ENCODE measurements at regions not wholly inside any gene's neighbourhood (a gene's known extent, or its start where the extent isn't known, plus 50 kb on each side); places are given as distances from the start of the nearest gene placed in this dataset.

DNA sequence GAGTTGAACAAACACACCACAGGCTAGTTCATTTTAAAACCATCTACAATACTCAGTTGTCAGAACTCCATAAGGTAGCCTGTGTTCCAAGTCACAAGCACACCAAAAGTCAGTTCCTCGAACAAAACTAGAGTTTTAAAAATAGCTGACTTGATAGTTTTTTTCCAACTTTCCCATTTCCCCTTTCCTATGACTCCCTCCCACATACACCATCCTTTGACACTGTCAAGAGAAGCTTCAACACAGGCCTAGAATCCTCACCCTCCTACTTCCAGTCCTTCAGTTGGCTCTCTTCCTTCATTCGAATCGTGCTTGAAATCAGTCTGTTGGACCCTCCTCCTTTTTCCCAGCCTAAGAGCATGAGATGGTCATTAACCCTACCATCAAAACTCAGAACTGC, 105.7 kb upstream of the AKIP1 start:
- no peak overlapping the region for H3K18ac ChIP-seq (ENCODE audit: low read length)
- peaks cover 5% of the 10 kb centered on the region for H3K79me1 ChIP-seq (ENCODE audit: low read depth, low read length)
- no peak overlapping the region for H2AFZ ChIP-seq (ENCODE audit: low read length)
- H3K36me3 ChIP-seq (replicated peaks in 1 of 2; ENCODE audit: control insufficient read depth in 2 of 2, insufficient read depth in 2 of 2, low read length in 2 of 2): peaks cover 6 to 60% of the 10 kb centered on the region in 2 donors
- H2BK120ac ChIP-seq (ENCODE audit: low read depth, low read length): no peak overlapping the region
- no peak overlapping the region for H3K4me3 ChIP-seq (ENCODE audit: low read length in 2 of 2)
- H3K9ac ChIP-seq (ENCODE audit: low read depth, low read length, poor library complexity): no peak overlapping the region
- DNase-seq (ENCODE audit: low spot score): no peak
- no CpG with 5 or more reads among the region's 3 CpGs for WGBS, 2 donors (ENCODE audit: extremely low coverage in 2 of 2, insufficient read length in 2 of 2, insufficient replicate concordance in 1 of 2)
- H3K27me3 ChIP-seq (ENCODE audit: control insufficient read depth in 3 of 3, insufficient read depth in 3 of 3, low read depth in 1 of 3, low read length in 3 of 3): no peaks in the 10 kb centered on the region
- H3K27ac ChIP-seq (replicated peaks; ENCODE audit: low read length): no peak overlapping the region
- H3K4me2 ChIP-seq (ENCODE audit: insufficient read depth, low read length, poor library complexity, severe bottlenecking): no peak overlapping the region
- H3K4ac ChIP-seq (ENCODE audit: low read length): no peak overlapping the region
- H2AK5ac ChIP-seq (ENCODE audit: low read depth, low read length): no peak overlapping the region
- no peak overlapping the region for H3K14ac ChIP-seq (ENCODE audit: low read length)
- H2BK15ac ChIP-seq (ENCODE audit: low read length): no peak overlapping the region
- H2BK5ac ChIP-seq (ENCODE audit: low read length): no peak overlapping the region
- H3K4me1 ChIP-seq (ENCODE audit: control insufficient read depth in 2 of 2, insufficient read depth in 1 of 2, low read depth in 1 of 2, low read length in 2 of 2): peaks cover 15 to 33% of the 10 kb centered on the region in 2 donors
- no peaks in the 10 kb centered on the region for H3K9me3 ChIP-seq (replicated peaks in 1 of 2; ENCODE audit: control insufficient read depth in 2 of 2, insufficient read depth in 1 of 2, low read depth in 1 of 2, low read length in 2 of 2)
- no peak overlapping the region for H3K23ac ChIP-seq (ENCODE audit: low read depth, low read length, poor library complexity)
- no peak overlapping the region for H4K8ac ChIP-seq (ENCODE audit: low read depth, low read length)
- H4K91ac ChIP-seq (ENCODE audit: low read depth, low read length, poor library complexity): no peak overlapping the region
- no peak overlapping the region for H2BK12ac ChIP-seq (ENCODE audit: low read length)

DNA sequence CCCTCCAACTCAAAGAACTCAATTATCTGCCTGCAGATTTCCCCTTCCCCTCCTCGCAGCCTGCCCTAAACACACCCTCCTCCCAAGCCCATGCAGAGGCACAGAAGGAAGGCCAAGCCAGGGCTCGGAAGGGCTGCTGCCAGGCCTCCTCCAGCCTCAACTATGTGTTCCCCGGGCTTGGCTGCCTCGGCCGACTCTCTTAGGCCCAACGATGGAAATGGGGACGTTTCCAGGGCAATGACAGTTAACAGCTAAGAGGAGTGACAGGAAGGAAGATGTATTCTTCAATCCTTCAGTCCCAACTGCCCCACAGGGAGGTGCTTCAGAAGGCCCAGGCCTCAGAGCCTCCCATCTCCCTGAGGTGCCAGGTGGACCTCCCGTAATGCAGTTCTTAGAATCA, 104.0 kb upstream of the AKIP1 start:
- H3K36me3 ChIP-seq (replicated peaks in 1 of 2; ENCODE audit: control insufficient read depth in 2 of 2, insufficient read depth in 2 of 2, low read length in 2 of 2): peaks cover 6 to 52% of the 10 kb centered on the region in 2 donors
- no peak overlapping the region for H4K8ac ChIP-seq (ENCODE audit: low read depth, low read length)
- no peak overlapping the region for H3K9ac ChIP-seq (ENCODE audit: low read depth, low read length, poor library complexity)
- peak overlapping the region; percentile 15 for H3K14ac ChIP-seq (ENCODE audit: low read length)
- peaks cover 5% of the 10 kb centered on the region for H3K79me1 ChIP-seq (ENCODE audit: low read depth, low read length)
- H3K4me3 ChIP-seq (ENCODE audit: low read length in 2 of 2): no peak overlapping the region
- peak overlapping the region; percentile 50 for H3K18ac ChIP-seq (ENCODE audit: low read length)
- H2AFZ ChIP-seq (ENCODE audit: low read length): no peak overlapping the region
- no peak overlapping the region for H2AK5ac ChIP-seq (ENCODE audit: low read depth, low read length)
- no CpG with 5 or more reads among the region's 8 CpGs for WGBS, 2 donors (ENCODE audit: extremely low coverage in 2 of 2, insufficient read length in 2 of 2, insufficient replicate concordance in 1 of 2)
- H2BK15ac ChIP-seq (ENCODE audit: low read length): no peak overlapping the region
- H3K4me2 ChIP-seq (ENCODE audit: insufficient read depth, low read length, poor library complexity, severe bottlenecking): no peak overlapping the region
- DNase-seq (ENCODE audit: low spot score): no peak
- no peak overlapping the region for H2BK120ac ChIP-seq (ENCODE audit: low read depth, low read length)
- no peaks in the 10 kb centered on the region for H3K27me3 ChIP-seq (ENCODE audit: control insufficient read depth in 3 of 3, insufficient read depth in 3 of 3, low read depth in 1 of 3, low read length in 3 of 3)
- H4K91ac ChIP-seq (ENCODE audit: low read depth, low read length, poor library complexity): no peak overlapping the region
- H3K4me1 ChIP-seq (ENCODE audit: control insufficient read depth in 2 of 2, insufficient read depth in 1 of 2, low read depth in 1 of 2, low read length in 2 of 2): peaks cover 22 to 39% of the 10 kb centered on the region in 2 donors
- no peak overlapping the region for H3K4ac ChIP-seq (ENCODE audit: low read length)
- no peak overlapping the region for H2BK12ac ChIP-seq (ENCODE audit: low read length)
- peak overlapping the region; percentile 45 for H3K27ac ChIP-seq (replicated peaks; ENCODE audit: low read length)
- H2BK5ac ChIP-seq (ENCODE audit: low read length): peak overlapping the region; percentile 17
- no peaks in the 10 kb centered on the region for H3K9me3 ChIP-seq (replicated peaks in 1 of 2; ENCODE audit: control insufficient read depth in 2 of 2, insufficient read depth in 1 of 2, low read depth in 1 of 2, low read length in 2 of 2)
- H3K23ac ChIP-seq (ENCODE audit: low read depth, low read length, poor library complexity): no peak overlapping the region

DNA sequence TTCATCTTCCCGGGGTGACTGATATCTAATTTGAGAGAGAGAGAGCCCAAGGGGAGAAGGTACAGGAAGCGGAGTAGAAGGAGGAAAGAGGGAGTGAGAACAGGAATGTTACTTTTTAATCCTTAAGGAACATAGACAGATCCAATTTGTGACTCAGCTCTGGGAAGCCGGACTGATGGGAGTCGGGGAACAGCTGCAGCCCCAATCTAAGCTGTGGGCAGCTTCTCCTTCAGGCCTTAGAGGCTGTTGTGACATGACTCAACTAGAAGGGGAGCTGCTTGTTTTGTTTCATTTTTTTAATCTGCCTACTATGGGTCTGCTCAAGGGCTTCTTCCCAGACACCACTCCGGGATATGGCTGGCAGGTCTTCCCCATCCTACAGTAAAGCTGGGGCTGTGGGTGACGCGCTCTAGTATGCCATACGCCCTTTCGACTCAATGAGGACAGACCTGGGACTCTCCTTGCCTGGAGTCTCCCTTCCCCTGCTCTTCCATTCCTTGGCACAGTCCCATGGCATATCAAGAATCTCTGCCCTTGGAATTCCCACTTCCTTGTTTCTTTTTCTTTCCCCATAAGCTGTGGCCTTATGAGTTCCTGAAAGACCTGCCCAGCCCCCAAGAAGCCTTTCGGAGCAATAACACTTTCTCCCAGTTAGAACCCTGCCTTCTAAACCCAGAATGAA, 103.3 kb upstream of the AKIP1 start:
- Histone ChIP-seq H3K14ac (ENCODE audit: low read length) (no peak overlapping the region), H2BK12ac (ENCODE audit: low read length) (no peak overlapping the region), H3K9ac (ENCODE audit: low read depth, low read length, poor library complexity) (no peak overlapping the region), H3K4me1 (ENCODE audit: control insufficient read depth in 2 of 2, insufficient read depth in 1 of 2, low read depth in 1 of 2, low read length in 2 of 2) (peaks cover 22 to 40% of the 10 kb centered on the region in 2 donors), H3K9me3 (replicated peaks in 1 of 2; ENCODE audit: control insufficient read depth in 2 of 2, insufficient read depth in 1 of 2, low read depth in 1 of 2, low read length in 2 of 2) (no peaks in the 10 kb centered on the region), H4K8ac (ENCODE audit: low read depth, low read length) (no peak overlapping the region), H2AFZ (ENCODE audit: low read length) (no peak overlapping the region), H3K4me3 (ENCODE audit: low read length in 2 of 2) (no peak overlapping the region), H2BK120ac (ENCODE audit: low read depth, low read length) (no peak overlapping the region), H2BK5ac (ENCODE audit: low read length) (peak overlapping the region; percentile 17), H3K18ac (ENCODE audit: low read length) (no peak overlapping the region), H3K36me3 (replicated peaks in 1 of 2; ENCODE audit: control insufficient read depth in 2 of 2, insufficient read depth in 2 of 2, low read length in 2 of 2) (peaks cover 6 to 46% of the 10 kb centered on the region in 2 donors), H4K91ac (ENCODE audit: low read depth, low read length, poor library complexity) (no peak overlapping the region), H2AK5ac (ENCODE audit: low read depth, low read length) (no peak overlapping the region), H3K27ac (replicated peaks; ENCODE audit: low read length) (no peak overlapping the region), H3K23ac (ENCODE audit: low read depth, low read length, poor library complexity) (no peak overlapping the region), H3K4ac (ENCODE audit: low read length) (no peak overlapping the region), H3K4me2 (ENCODE audit: insufficient read depth, low read length, poor library complexity, severe bottlenecking) (no peak overlapping the region), H3K27me3 (ENCODE audit: control insufficient read depth in 3 of 3, insufficient read depth in 3 of 3, low read depth in 1 of 3, low read length in 3 of 3) (no peaks in the 10 kb centered on the region), H2BK15ac (ENCODE audit: low read length) (no peak overlapping the region), H3K79me1 (ENCODE audit: low read depth, low read length) (peaks cover 5% of the 10 kb centered on the region)
- no CpG with 5 or more reads among the region's 10 CpGs for WGBS, 2 donors (ENCODE audit: extremely low coverage in 2 of 2, insufficient read length in 2 of 2, insufficient replicate concordance in 1 of 2)
- no peak for DNase-seq (ENCODE audit: low spot score)

DNA sequence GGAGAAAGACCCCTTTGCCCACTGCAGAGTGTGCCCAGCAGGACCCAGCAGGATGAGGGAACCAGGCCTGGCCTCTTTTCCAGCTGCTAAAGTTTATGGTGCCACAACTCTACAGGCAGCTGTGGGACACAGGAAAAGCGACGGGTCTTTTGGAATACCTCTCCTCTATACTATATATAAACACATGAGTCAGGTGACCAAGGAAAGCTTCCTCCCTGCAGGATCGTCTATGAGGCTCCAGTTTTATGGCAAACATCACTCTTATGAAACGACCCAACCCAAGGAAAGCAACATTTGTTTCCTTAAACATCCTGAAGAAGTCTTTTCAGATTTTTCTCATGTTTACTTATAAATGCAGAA, 102.8 kb upstream of the AKIP1 start:
- Histone ChIP-seq H2AK5ac (ENCODE audit: low read depth, low read length) (no peak overlapping the region), H3K4me1 (ENCODE audit: control insufficient read depth in 2 of 2, insufficient read depth in 1 of 2, low read depth in 1 of 2, low read length in 2 of 2) (peaks cover 22 to 40% of the 10 kb centered on the region in 2 donors), H2BK5ac (ENCODE audit: low read length) (no peak overlapping the region), H3K4me2 (ENCODE audit: insufficient read depth, low read length, poor library complexity, severe bottlenecking) (no peak overlapping the region), H3K27me3 (ENCODE audit: control insufficient read depth in 3 of 3, insufficient read depth in 3 of 3, low read depth in 1 of 3, low read length in 3 of 3) (no peaks in the 10 kb centered on the region), H3K23ac (ENCODE audit: low read depth, low read length, poor library complexity) (no peak overlapping the region), H2BK12ac (ENCODE audit: low read length) (no peak overlapping the region), H2BK120ac (ENCODE audit: low read depth, low read length) (no peak overlapping the region), H3K36me3 (replicated peaks in 1 of 2; ENCODE audit: control insufficient read depth in 2 of 2, insufficient read depth in 2 of 2, low read length in 2 of 2) (peaks cover 6 to 46% of the 10 kb centered on the region in 2 donors), H4K8ac (ENCODE audit: low read depth, low read length) (no peak overlapping the region), H2BK15ac (ENCODE audit: low read length) (no peak overlapping the region), H2AFZ (ENCODE audit: low read length) (no peak overlapping the region), H4K91ac (ENCODE audit: low read depth, low read length, poor library complexity) (no peak overlapping the region), H3K18ac (ENCODE audit: low read length) (no peak overlapping the region), H3K4me3 (ENCODE audit: low read length in 2 of 2) (no peak overlapping the region), H3K9me3 (replicated peaks in 1 of 2; ENCODE audit: control insufficient read depth in 2 of 2, insufficient read depth in 1 of 2, low read depth in 1 of 2, low read length in 2 of 2) (no peaks in the 10 kb centered on the region), H3K9ac (ENCODE audit: low read depth, low read length, poor library complexity) (no peak overlapping the region), H3K14ac (ENCODE audit: low read length) (no peak overlapping the region), H3K27ac (replicated peaks; ENCODE audit: low read length) (no peak overlapping the region), H3K79me1 (ENCODE audit: low read depth, low read length) (peaks cover 5% of the 10 kb centered on the region), H3K4ac (ENCODE audit: low read length) (no peak overlapping the region)
- no peak for DNase-seq (ENCODE audit: low spot score)
- WGBS, 2 donors (ENCODE audit: extremely low coverage in 2 of 2, insufficient read length in 2 of 2, insufficient replicate concordance in 1 of 2): no CpG with 5 or more reads among the region's 4 CpGs
